Testis (tissue), 2 donors: ENCODE measurements at regions not wholly inside any gene's neighbourhood (a gene's known extent, or its start where the extent isn't known, plus 50 kb on each side); places are given as distances from the start of the nearest gene placed in this dataset.

Source experiments
- POLR2A ChIP-seq: fragments of 450-650 bp; IDR thresholded peaks from one replicate; pipeline ENCODE4 v1.6.1; 2017; ENCODE audit warnings: antibody characterized with exemption, mild to moderate bottlenecking, moderate library complexity
- TF ChIP-seq, protein P1 (sequence below), 3 experiments: fragments of 450-650 bp in 2 of 3; fragments of 200-600 bp in 1 of 3; sonication (generic) in 1 of 3; IDR thresholded peaks; one replicate each; pipeline ENCODE4 v1.5.1; 2016 to 2019; ENCODE audit warnings: antibody characterized with exemption in 3 of 3, mild to moderate bottlenecking in 2 of 3, moderate library complexity in 1 of 3

DNA sequence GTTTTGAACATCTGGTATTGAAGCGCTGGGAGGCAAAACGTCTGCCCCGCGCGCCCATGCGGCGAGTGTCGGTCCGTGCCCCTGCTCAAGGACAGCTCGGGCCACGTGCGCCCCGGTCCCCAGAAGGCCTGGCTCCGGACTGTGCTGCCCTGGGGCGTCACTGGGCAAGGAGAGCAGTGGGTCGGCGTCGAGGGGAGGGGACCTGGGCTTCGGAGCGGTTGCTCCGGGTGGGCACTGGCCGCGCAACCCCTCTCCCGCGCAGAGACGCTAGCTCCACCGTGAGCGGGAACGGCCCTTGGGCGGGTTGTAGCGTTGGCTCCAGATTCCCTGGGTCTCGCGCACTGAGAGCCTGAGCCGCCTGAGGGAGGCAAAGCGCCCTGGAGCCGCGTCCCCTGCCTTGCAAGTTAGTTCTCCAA lies 304.2 kb upstream of the HSFY2 start:
- TF ChIP-seq, protein P1, sequence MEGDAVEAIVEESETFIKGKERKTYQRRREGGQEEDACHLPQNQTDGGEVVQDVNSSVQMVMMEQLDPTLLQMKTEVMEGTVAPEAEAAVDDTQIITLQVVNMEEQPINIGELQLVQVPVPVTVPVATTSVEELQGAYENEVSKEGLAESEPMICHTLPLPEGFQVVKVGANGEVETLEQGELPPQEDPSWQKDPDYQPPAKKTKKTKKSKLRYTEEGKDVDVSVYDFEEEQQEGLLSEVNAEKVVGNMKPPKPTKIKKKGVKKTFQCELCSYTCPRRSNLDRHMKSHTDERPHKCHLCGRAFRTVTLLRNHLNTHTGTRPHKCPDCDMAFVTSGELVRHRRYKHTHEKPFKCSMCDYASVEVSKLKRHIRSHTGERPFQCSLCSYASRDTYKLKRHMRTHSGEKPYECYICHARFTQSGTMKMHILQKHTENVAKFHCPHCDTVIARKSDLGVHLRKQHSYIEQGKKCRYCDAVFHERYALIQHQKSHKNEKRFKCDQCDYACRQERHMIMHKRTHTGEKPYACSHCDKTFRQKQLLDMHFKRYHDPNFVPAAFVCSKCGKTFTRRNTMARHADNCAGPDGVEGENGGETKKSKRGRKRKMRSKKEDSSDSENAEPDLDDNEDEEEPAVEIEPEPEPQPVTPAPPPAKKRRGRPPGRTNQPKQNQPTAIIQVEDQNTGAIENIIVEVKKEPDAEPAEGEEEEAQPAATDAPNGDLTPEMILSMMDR (IDR thresholded peaks at IDR 0.05): no peak
- TF ChIP-seq POLR2A: no peak
